ENCODE measurements at regions not wholly inside any gene's neighbourhood (a gene's known extent, or its start where the extent isn't known, plus 50 kb on each side); places are given as distances from the start of the nearest gene placed in this dataset.
"Not testable (repeated sequence)": the region's sequence is repeated elsewhere in the genome, so short reads cannot be mapped to it uniquely, and the experiment has no call there.

- DNase-seq: no peak
Observed at GRCh38 chr21:22192766-22193165, 1194.6 kb downstream of the NCAM2 start.

- not testable (repeated sequence) for DNase-seq
Observed at GRCh38 chr21:22194986-22195385, 1196.8 kb downstream of the NCAM2 start.

- DNase-seq: no peak
Observed at GRCh38 chr21:22200378-22201092, 1202.3 kb downstream of the NCAM2 start.

- no peak for DNase-seq
Observed at GRCh38 chr21:22201126-22201525, 1202.9 kb downstream of the NCAM2 start.

- no peak for DNase-seq
Observed at GRCh38 chr21:22201669-22202068, 1203.5 kb downstream of the NCAM2 start.

- DNase-seq: no peak
Observed at GRCh38 chr21:22209304-22209700, 1211.1 kb downstream of the NCAM2 start.

- no peak for DNase-seq
Observed at GRCh38 chr21:22211943-22212342, 1213.7 kb downstream of the NCAM2 start.

GRCh38 chr21:22223385-22223784, 1225.2 kb downstream of the NCAM2 start:
- DNase-seq: peak; percentile 56

GRCh38 chr21:22224261-22224660, 1226.1 kb downstream of the NCAM2 start:
- DNase-seq: no peak

GRCh38 chr21:22225299-22225698, 1227.1 kb downstream of the NCAM2 start:
- no peak for DNase-seq

- DNase-seq: no peak
Observed at GRCh38 chr21:22231013-22231412, 1232.8 kb downstream of the NCAM2 start.

- no peak for DNase-seq
Observed at GRCh38 chr21:22235866-22236590, 1237.8 kb downstream of the NCAM2 start.

GRCh38 chr21:22244516-22244915, 1246.3 kb downstream of the NCAM2 start:
- DNase-seq: no peak

- peak; percentile 28 for DNase-seq
Observed at GRCh38 chr21:22250355-22250754, 1252.1 kb downstream of the NCAM2 start.

GRCh38 chr21:22253761-22254160, 1255.6 kb downstream of the NCAM2 start:
- no peak for DNase-seq

- no peak for DNase-seq
Observed at GRCh38 chr21:22258821-22259220, 1260.6 kb downstream of the NCAM2 start.

GRCh38 chr21:22260274-22260673, 1262.1 kb downstream of the NCAM2 start:
- peak; percentile 2 for DNase-seq

- DNase-seq: no peak
Observed at GRCh38 chr21:22263890-22264289, 1265.7 kb downstream of the NCAM2 start.

- DNase-seq: no peak
Observed at GRCh38 chr21:22277341-22277740, 1279.1 kb downstream of the NCAM2 start.

- no peak for DNase-seq
Observed at GRCh38 chr21:22278366-22278765, 1280.2 kb downstream of the NCAM2 start.

- DNase-seq: no peak
Observed at GRCh38 chr21:22280851-22281250, 1282.6 kb downstream of the NCAM2 start.

GRCh38 chr21:22288885-22289499, 1290.8 kb downstream of the NCAM2 start:
- no peak for DNase-seq

GRCh38 chr21:22292144-22292543, 1293.9 kb downstream of the NCAM2 start:
- no peak for DNase-seq

GRCh38 chr21:22297575-22297974, 1299.4 kb downstream of the NCAM2 start:
- no peak for DNase-seq
